CD4-positive, alpha-beta T cell (primary cell): ENCODE measurements at regions not wholly inside any gene's neighbourhood (a gene's known extent, or its start where the extent isn't known, plus 50 kb on each side); places are given as distances from the start of the nearest gene placed in this dataset.

Experiments used
- ATAC-seq: fragments of 200-7000 bp; cut with Tn5 transposase; one replicate; pipeline ENCODE4 v1.10.0; 2022; ENCODE audit warnings: mild to moderate bottlenecking; ENCODE audit not compliant: poor library complexity
- CTCF ChIA-PET: fragments of 350-600 bp; sonication (Branson Sonifier 250); formaldehyde crosslinking; loops from one replicate; lab custom pipeline; 2021; ENCODE audit warnings: antibody characterized with exemption, inconsistent platforms; lab: Charles Lee
- POLR2A ChIA-PET: fragments of 350-600 bp; sonication (Branson Sonifier 250); formaldehyde crosslinking; loops from one replicate; lab custom pipeline; 2021; ENCODE audit warnings: antibody characterized with exemption, inconsistent platforms; lab: Charles Lee
- DNase-seq, 14 experiments: peaks; one replicate each; pipeline ENCODE4 v3.0.0-alpha.2; 2013 to 2020; ENCODE audit warnings: mixed read lengths in 2 of 14
- H3K27ac ChIP-seq, 2 donors: one replicate each; pipeline versions ENCODE4 v1.5.1 to v1.7.0; 2013; ENCODE audit warnings: low read length in 2 of 2, low read depth in 1 of 2, mild to moderate bottlenecking in 1 of 2
- H3K27me3 ChIP-seq, 2 experiments: 1 replicate in 1 of 2; 2 replicates in 1 of 2; pipeline versions ENCODE4 v1.6.1 to v1.7.0; 2013; ENCODE audit warnings: low read length in 2 of 2, control low read depth in 1 of 2, mild to moderate bottlenecking in 1 of 2, moderate library complexity in 1 of 2; ENCODE audit not compliant: insufficient read depth in 2 of 2, control insufficient read depth in 1 of 2
- H3K36me3 ChIP-seq: one replicate; pipeline ENCODE4 v1.6.1; 2013; ENCODE audit warnings: low read length, control low read depth; ENCODE audit not compliant: insufficient read depth
- H3K4me1 ChIP-seq: one replicate; pipeline ENCODE4 v1.6.1; 2013; ENCODE audit warnings: low read length, control low read depth; ENCODE audit not compliant: insufficient read depth
- H3K4me3 ChIP-seq: one replicate; pipeline ENCODE4 v1.5.1; 2013; ENCODE audit warnings: mild to moderate bottlenecking, low read length, moderate library complexity
- H3K9me3 ChIP-seq, 2 experiments: 1 replicate in 1 of 2; 2 replicates in 1 of 2; pipeline versions ENCODE4 v1.6.1 to v1.7.0; 2013; ENCODE audit warnings: low read length in 2 of 2, mild to moderate bottlenecking in 2 of 2, control low read depth in 1 of 2, moderate library complexity in 1 of 2; ENCODE audit not compliant: control insufficient read depth in 1 of 2, insufficient read depth in 1 of 2
- H3K27ac Mint-ChIP-seq: one replicate; pipeline ENCODE4 v1.8.0; 2020; ENCODE audit warnings: mixed read lengths
- H3K27me3 Mint-ChIP-seq: one replicate; pipeline ENCODE4 v1.8.0; 2021; ENCODE audit warnings: mixed read lengths
- H3K36me3 Mint-ChIP-seq: one replicate; pipeline ENCODE4 v1.8.0; 2021; ENCODE audit warnings: low read depth, mixed read lengths
- H3K4me1 Mint-ChIP-seq: one replicate; pipeline ENCODE4 v1.8.0; 2021; ENCODE audit warnings: low read depth, mixed read lengths
- H3K4me3 Mint-ChIP-seq: one replicate; pipeline ENCODE4 v1.8.0; 2020; ENCODE audit warnings: mild to moderate bottlenecking, mixed read lengths
- H3K9me3 Mint-ChIP-seq: one replicate; pipeline ENCODE4 v1.8.0; 2020; ENCODE audit warnings: mixed read lengths
- CTCF ChIP-seq: fragments of 200-600 bp; IDR thresholded peaks from one replicate; pipeline ENCODE4 v1.8.0; 2022; ENCODE audit warnings: antibody characterized with exemption, mild to moderate bottlenecking
- intact Hi-C, 2 experiments: fragments of 100-400 bp; cut with DNase I in 1 of 2; cut with micrococcal nuclease in 1 of 2; formaldehyde crosslinking; loops; one replicate each; pipeline versions ENCODE4 v1.15.1 to v1.9.0; 2023 to 2025; cut with DNase I, micrococcal nuclease

GRCh38 chr1:4161366-4162006, 261.4 kb upstream of the C1orf174 start:
- Mint-ChIP-seq H3K27ac (no peak overlapping the region), H3K27me3 (peaks cover 13% of the 10 kb centered on the region), H3K4me1 (no peaks in the 10 kb centered on the region), H3K9me3 (no peaks in the 10 kb centered on the region), H3K36me3 (no peaks in the 10 kb centered on the region), H3K4me3 (no peak overlapping the region)
- DNase-seq (no peak), ATAC-seq (no peak)
- ChIA-PET CTCF (no interaction called here), POLR2A (no interaction called here)
- H3K9me3 ChIP-seq = peaks cover 0 to 6% of the 10 kb centered on the region in 2 experiments
- no peak overlapping the region for H3K4me3 ChIP-seq
- intact Hi-C loops = no loop called here
- H3K4me1 ChIP-seq = no peaks in the 10 kb centered on the region
- H3K27me3 ChIP-seq = no peaks in the 10 kb centered on the region
- H3K36me3 ChIP-seq = no peaks in the 10 kb centered on the region
- H3K27ac ChIP-seq = no peak overlapping the region
- TF ChIP-seq CTCF = no peak

- no peak overlapping the region for H3K27ac Mint-ChIP-seq
- H3K4me3 Mint-ChIP-seq = no peak overlapping the region
- no peak for DNase-seq
- POLR2A ChIA-PET = no interaction called here
- no peaks in the 10 kb centered on the region for H3K36me3 ChIP-seq
- no peaks in the 10 kb centered on the region for H3K4me1 Mint-ChIP-seq
- peaks cover 0 to 2% of the 10 kb centered on the region in 2 experiments for H3K27me3 ChIP-seq
- H3K36me3 Mint-ChIP-seq = no peaks in the 10 kb centered on the region
- CTCF ChIA-PET = no interaction called here
- H3K9me3 ChIP-seq = no peaks in the 10 kb centered on the region
- intact Hi-C loops = no loop called here
- no peaks in the 10 kb centered on the region for H3K9me3 Mint-ChIP-seq
- H3K27ac ChIP-seq = no peak overlapping the region
- ATAC-seq = no peak
- H3K4me3 ChIP-seq = no peak overlapping the region
- no peaks in the 10 kb centered on the region for H3K4me1 ChIP-seq
- peaks cover 22% of the 10 kb centered on the region for H3K27me3 Mint-ChIP-seq
- TF ChIP-seq CTCF = no peak
Observed at GRCh38 chr1:4164965-4165364, 264.9 kb upstream of the C1orf174 start.

- peaks cover 0 to 2% of the 10 kb centered on the region in 2 experiments for H3K27me3 ChIP-seq
- H3K9me3 Mint-ChIP-seq = no peaks in the 10 kb centered on the region
- peaks cover 26% of the 10 kb centered on the region for H3K27me3 Mint-ChIP-seq
- intact Hi-C loops = no loop called here
- H3K4me1 ChIP-seq = no peaks in the 10 kb centered on the region
- H3K9me3 ChIP-seq = no peaks in the 10 kb centered on the region
- H3K4me3 ChIP-seq = no peak overlapping the region
- no peak overlapping the region for H3K27ac Mint-ChIP-seq
- no peak for TF ChIP-seq CTCF
- H3K36me3 Mint-ChIP-seq = no peaks in the 10 kb centered on the region
- CTCF ChIA-PET = no interaction called here
- H3K36me3 ChIP-seq = no peaks in the 10 kb centered on the region
- no peak overlapping the region for H3K27ac ChIP-seq
- POLR2A ChIA-PET = no interaction called here
- DNase-seq = no peak
- ATAC-seq = no peak
- no peaks in the 10 kb centered on the region for H3K4me1 Mint-ChIP-seq
- no peak overlapping the region for H3K4me3 Mint-ChIP-seq
Observed at GRCh38 chr1:4165686-4166300, 265.7 kb upstream of the C1orf174 start.
